Activated T-cell treated with anti-CD3 and anti-CD28 coated beads, Interleukin-2, amount 50 U/mL, for 4 hours (primary cell): ENCODE measurements at regions not wholly inside any gene's neighbourhood (a gene's known extent, or its start where the extent isn't known, plus 50 kb on each side); places are given as distances from the start of the nearest gene placed in this dataset.

Experiments
- ATAC-seq, 2 donors: fragments of 200-7000 bp; cut with Tn5 transposase; one replicate each; pipeline ENCODE4 v1.10.0; 2021
- DNase-seq: peaks from one replicate; pipeline ENCODE4 v3.0.0-alpha.2; 2020
- H3K27me3 Mint-ChIP-seq: one replicate; pipeline ENCODE4 v1.8.0; 2021; ENCODE audit warnings: low read depth, mixed read lengths
- H3K36me3 Mint-ChIP-seq: one replicate; pipeline ENCODE4 v1.8.0; 2022; ENCODE audit warnings: mixed read lengths; ENCODE audit not compliant: insufficient read depth
- H3K4me1 Mint-ChIP-seq: one replicate; pipeline ENCODE4 v1.8.0; 2021; ENCODE audit warnings: low read depth, mixed read lengths
- H3K4me3 Mint-ChIP-seq: one replicate; pipeline ENCODE4 v1.8.0; 2021; ENCODE audit warnings: mild to moderate bottlenecking, moderate library complexity, mixed read lengths
- H3K9me3 Mint-ChIP-seq: one replicate; pipeline ENCODE4 v1.8.0; 2021; ENCODE audit warnings: mixed read lengths

GRCh38 chr10:112053895-112054294 lies 129.7 kb downstream of the GPAM start:
- no peak for DNase-seq
- no peaks in the 10 kb centered on the region for H3K4me1 Mint-ChIP-seq
- H3K27me3 Mint-ChIP-seq, result peaks cover 17% of the 10 kb centered on the region
- no peak for ATAC-seq
- H3K9me3 Mint-ChIP-seq, result no peaks in the 10 kb centered on the region
- H3K4me3 Mint-ChIP-seq, result no peak overlapping the region
- H3K36me3 Mint-ChIP-seq, result no peaks in the 10 kb centered on the region

GRCh38 chr10:112054516-112054915 lies 129.0 kb downstream of the GPAM start:
- no peaks in the 10 kb centered on the region for H3K4me1 Mint-ChIP-seq
- H3K9me3 Mint-ChIP-seq, result no peaks in the 10 kb centered on the region

GRCh38 chr10:112057072-112057471 lies 126.5 kb downstream of the GPAM start:
- no peaks in the 10 kb centered on the region for H3K4me1 Mint-ChIP-seq
- DNase-seq, result no peak
- H3K4me3 Mint-ChIP-seq, result no peak overlapping the region
- ATAC-seq, result no peak
- peaks cover 17% of the 10 kb centered on the region for H3K27me3 Mint-ChIP-seq
- no peaks in the 10 kb centered on the region for H3K9me3 Mint-ChIP-seq
- no peaks in the 10 kb centered on the region for H3K36me3 Mint-ChIP-seq

More at GRCh38 chr10:112054516-112054915, 129.0 kb downstream of the GPAM start:
- Mint-ChIP-seq H3K4me3 (no peak overlapping the region), H3K27me3 (peaks cover 17% of the 10 kb centered on the region), H3K36me3 (no peaks in the 10 kb centered on the region)
- ATAC-seq, result no peak
- no peak for DNase-seq

GRCh38 chr10:112059220-112059619 lies 124.3 kb downstream of the GPAM start:
- ATAC-seq (no peak), DNase-seq (no peak)
- H3K36me3 Mint-ChIP-seq, result no peaks in the 10 kb centered on the region
- no peaks in the 10 kb centered on the region for H3K9me3 Mint-ChIP-seq
- no peaks in the 10 kb centered on the region for H3K4me1 Mint-ChIP-seq
- no peak overlapping the region for H3K4me3 Mint-ChIP-seq
- H3K27me3 Mint-ChIP-seq, result peaks cover 17% of the 10 kb centered on the region

- no peak for ATAC-seq
- Mint-ChIP-seq H3K4me3 (no peak overlapping the region), H3K4me1 (no peaks in the 10 kb centered on the region), H3K27me3 (peaks cover 6% of the 10 kb centered on the region), H3K9me3 (no peaks in the 10 kb centered on the region), H3K36me3 (no peaks in the 10 kb centered on the region)
- DNase-seq, result no peak
These were observed 111.9 kb downstream of the GPAM start for GRCh38 chr10:112071596-112072133.

- Mint-ChIP-seq H3K4me3 (no peak overlapping the region), H3K4me1 (no peaks in the 10 kb centered on the region), H3K36me3 (no peaks in the 10 kb centered on the region), H3K9me3 (no peaks in the 10 kb centered on the region), H3K27me3 (peaks cover 16% of the 10 kb centered on the region)
- ATAC-seq (no peak), DNase-seq (no peak)
These were observed 105.6 kb downstream of the GPAM start for GRCh38 chr10:112078003-112078402.

GRCh38 chr10:112080231-112080630 lies 103.3 kb downstream of the GPAM start:
- H3K4me1 Mint-ChIP-seq, result no peaks in the 10 kb centered on the region
- H3K36me3 Mint-ChIP-seq, result no peaks in the 10 kb centered on the region
- ATAC-seq (no peak), DNase-seq (no peak)
- H3K27me3 Mint-ChIP-seq, result peaks cover 10% of the 10 kb centered on the region
- no peaks in the 10 kb centered on the region for H3K9me3 Mint-ChIP-seq
- no peak overlapping the region for H3K4me3 Mint-ChIP-seq

- Mint-ChIP-seq H3K36me3 (no peaks in the 10 kb centered on the region), H3K9me3 (no peaks in the 10 kb centered on the region), H3K4me3 (no peak overlapping the region), H3K27me3 (peaks cover 10% of the 10 kb centered on the region), H3K4me1 (no peaks in the 10 kb centered on the region)
- DNase-seq, result no peak
- ATAC-seq, result no peak
These were observed 101.4 kb downstream of the GPAM start for GRCh38 chr10:112082120-112082519.

- DNase-seq, result no peak
- no peaks in the 10 kb centered on the region for H3K9me3 Mint-ChIP-seq
- no peak for ATAC-seq
- H3K27me3 Mint-ChIP-seq, result peaks cover 10% of the 10 kb centered on the region
- no peaks in the 10 kb centered on the region for H3K4me1 Mint-ChIP-seq
- H3K36me3 Mint-ChIP-seq, result no peaks in the 10 kb centered on the region
- H3K4me3 Mint-ChIP-seq, result no peak overlapping the region
These were observed 100.1 kb downstream of the GPAM start for GRCh38 chr10:112083472-112083871.

- no peak overlapping the region for H3K4me3 Mint-ChIP-seq
- H3K4me1 Mint-ChIP-seq, result no peaks in the 10 kb centered on the region
- no peak for DNase-seq
- no peak for ATAC-seq
- no peaks in the 10 kb centered on the region for H3K36me3 Mint-ChIP-seq
- H3K9me3 Mint-ChIP-seq, result no peaks in the 10 kb centered on the region
- H3K27me3 Mint-ChIP-seq, result peaks cover 10% of the 10 kb centered on the region
These were observed 95.6 kb downstream of the GPAM start for GRCh38 chr10:112087953-112088456.

GRCh38 chr10:112091703-112092102 lies 91.9 kb downstream of the GPAM start:
- Mint-ChIP-seq H3K4me1 (no peaks in the 10 kb centered on the region), H3K9me3 (no peaks in the 10 kb centered on the region), H3K4me3 (no peak overlapping the region), H3K27me3 (peaks cover 15% of the 10 kb centered on the region), H3K36me3 (no peaks in the 10 kb centered on the region)
- DNase-seq (no peak), ATAC-seq (no peak)

- no peak for DNase-seq
- no peak overlapping the region for H3K4me3 Mint-ChIP-seq
- peaks cover 15% of the 10 kb centered on the region for H3K27me3 Mint-ChIP-seq
- no peak for ATAC-seq
- no peaks in the 10 kb centered on the region for H3K4me1 Mint-ChIP-seq
- no peaks in the 10 kb centered on the region for H3K9me3 Mint-ChIP-seq
- H3K36me3 Mint-ChIP-seq, result no peaks in the 10 kb centered on the region
These were observed 91.0 kb downstream of the GPAM start for GRCh38 chr10:112092519-112092918.

GRCh38 chr10:112094984-112095383 lies 88.6 kb downstream of the GPAM start:
- no peak overlapping the region for H3K4me3 Mint-ChIP-seq
- no peaks in the 10 kb centered on the region for H3K36me3 Mint-ChIP-seq
- H3K4me1 Mint-ChIP-seq, result no peaks in the 10 kb centered on the region
- DNase-seq (no peak), ATAC-seq (no peak)
- peaks cover 19% of the 10 kb centered on the region for H3K27me3 Mint-ChIP-seq
- H3K9me3 Mint-ChIP-seq, result no peaks in the 10 kb centered on the region

GRCh38 chr10:112095731-112096130 lies 87.8 kb downstream of the GPAM start:
- Mint-ChIP-seq H3K9me3 (no peaks in the 10 kb centered on the region), H3K4me3 (no peak overlapping the region)
- no peak for ATAC-seq

GRCh38 chr10:112098682-112099081 lies 84.9 kb downstream of the GPAM start:
- no peak for ATAC-seq
- DNase-seq, result no peak
- Mint-ChIP-seq H3K36me3 (no peaks in the 10 kb centered on the region), H3K9me3 (no peaks in the 10 kb centered on the region), H3K4me1 (no peaks in the 10 kb centered on the region), H3K4me3 (no peak overlapping the region), H3K27me3 (peaks cover 25% of the 10 kb centered on the region)

More at GRCh38 chr10:112095731-112096130, 87.8 kb downstream of the GPAM start:
- H3K27me3 Mint-ChIP-seq, result peaks cover 21% of the 10 kb centered on the region
- no peaks in the 10 kb centered on the region for H3K36me3 Mint-ChIP-seq
- no peak for DNase-seq
- no peaks in the 10 kb centered on the region for H3K4me1 Mint-ChIP-seq
